Fibroblast of skin of back (primary cell): ENCODE measurements at regions not wholly inside any gene's neighbourhood (a gene's known extent, or its start where the extent isn't known, plus 50 kb on each side); places are given as distances from the start of the nearest gene placed in this dataset.
A peak's percentile ranks its signal among the peaks of the same experiment; 100 is the strongest.
"Not testable (repeated sequence)": the region's sequence is repeated elsewhere in the genome, so short reads cannot be mapped to it uniquely, and the experiment has no call there.

Experiments
- DNase-seq: peaks from one replicate; pipeline ENCODE4 v3.0.0-alpha.2; 2013

GRCh38 chr10:9898633-9899395, 1118.9 kb upstream of the CELF2 start:
- DNase-seq, result no peak

DNA sequence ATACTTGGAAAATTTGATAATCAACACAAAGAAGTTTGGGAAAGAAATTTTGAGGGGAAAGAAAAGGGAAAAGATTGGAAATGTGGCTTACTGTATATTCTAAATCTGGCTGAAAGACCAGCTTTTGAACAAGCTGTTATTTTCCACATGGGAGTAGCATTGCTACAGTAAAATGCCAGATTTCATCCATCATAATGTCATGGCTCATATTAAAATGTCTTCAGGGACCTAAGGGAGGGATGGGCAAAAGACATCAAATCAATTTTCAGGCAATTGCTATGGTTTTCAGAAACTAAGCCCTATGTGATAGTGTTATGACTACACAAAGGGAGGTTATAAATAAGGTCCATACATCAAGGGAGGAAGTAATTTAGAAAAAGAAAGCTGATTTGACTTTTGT, 1116.9 kb upstream of the CELF2 start:
- no peak for DNase-seq

DNA sequence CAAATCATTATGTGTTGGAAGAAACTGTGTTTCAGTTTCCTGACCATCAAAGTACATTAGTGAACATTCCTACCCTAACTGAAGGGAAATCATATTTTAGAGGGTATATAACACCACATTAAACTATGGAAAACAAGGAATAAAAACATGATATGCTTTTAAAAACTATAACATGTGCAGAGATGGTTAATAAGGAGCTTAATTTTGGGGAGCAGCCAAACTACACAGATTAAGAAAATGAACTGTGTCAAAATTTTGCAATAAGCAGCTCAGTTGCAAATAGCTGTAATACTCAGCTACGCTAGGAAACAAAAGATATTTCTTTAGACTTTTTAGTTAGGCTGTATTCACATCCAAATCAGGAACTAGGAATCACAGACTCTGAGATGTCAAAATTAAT, 1115.7 kb upstream of the CELF2 start:
- DNase-seq, result no peak

DNA sequence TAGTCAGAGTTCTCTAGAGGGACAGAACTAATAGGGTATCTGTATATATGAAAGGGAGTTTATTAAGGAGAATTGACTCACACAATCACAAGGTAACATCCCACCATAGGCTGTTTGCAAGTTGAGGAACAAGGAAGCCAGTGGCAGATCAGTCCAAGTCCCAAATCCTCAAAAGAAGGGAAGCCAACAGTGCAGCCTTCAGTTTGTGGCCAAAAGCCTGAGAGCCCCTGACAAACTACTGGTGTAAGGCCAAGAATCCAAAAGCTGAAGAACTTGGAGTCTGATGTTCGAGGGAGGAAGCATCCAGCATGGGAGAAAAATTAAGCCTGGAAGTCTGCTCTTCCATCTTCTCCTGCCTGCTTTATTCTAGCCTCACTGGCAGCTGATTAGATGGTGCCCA, 1107.2 kb upstream of the CELF2 start:
- DNase-seq, result no peak

DNA sequence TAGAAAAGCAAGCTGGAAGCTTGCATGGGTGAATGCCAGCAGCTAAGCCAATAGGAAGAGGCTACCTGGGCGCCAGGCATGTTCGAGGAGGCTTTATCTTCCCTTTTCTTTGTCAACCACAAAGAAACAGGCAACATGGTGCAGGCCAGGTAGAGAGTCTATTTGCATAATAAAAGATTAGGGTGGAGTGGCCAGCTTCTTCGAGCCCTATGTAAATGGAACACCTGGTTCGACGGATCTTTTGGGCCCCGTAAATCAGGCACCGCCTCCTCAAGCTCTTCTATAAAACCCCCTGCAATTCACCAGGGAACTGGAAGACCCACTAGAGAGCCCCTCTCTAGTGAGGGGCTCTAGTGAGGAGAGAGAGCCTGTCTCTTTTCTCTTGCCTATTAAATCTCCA, 1106.2 kb upstream of the CELF2 start:
- DNase-seq, result no peak

DNA sequence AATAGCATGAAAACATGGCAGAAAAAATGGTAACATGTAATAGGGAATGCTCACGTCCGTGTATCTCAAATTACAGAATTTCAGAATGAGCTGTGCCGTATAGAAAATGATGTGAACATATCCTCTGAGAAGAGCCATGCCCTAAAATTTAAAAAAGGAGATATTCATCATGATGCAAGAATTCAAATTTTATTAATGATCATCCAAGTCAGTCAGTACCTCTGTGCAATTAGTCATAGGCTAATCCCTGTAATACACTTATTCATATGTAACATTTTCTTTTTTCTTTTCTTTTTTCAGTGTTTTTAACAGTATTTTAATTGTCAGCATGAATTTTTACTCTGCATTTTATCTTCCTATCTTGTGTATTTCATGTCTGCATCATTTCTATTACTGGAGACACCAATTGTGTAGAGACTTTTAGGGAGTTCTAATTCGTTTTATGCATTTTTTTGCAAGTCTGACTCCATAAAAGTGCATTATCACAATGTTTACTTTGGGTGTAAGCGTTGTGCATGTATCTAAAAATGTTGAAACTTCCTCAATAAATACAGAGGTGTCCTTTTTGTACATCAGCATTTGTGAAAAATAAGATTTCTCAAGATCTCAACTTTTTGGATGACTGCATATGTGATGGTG, 1103.7 kb upstream of the CELF2 start:
- no peak for DNase-seq

- no peak for DNase-seq
Observed at GRCh38 chr10:9921544-9921943, 1096.1 kb upstream of the CELF2 start.

GRCh38 chr10:9922126-9922870, 1095.4 kb upstream of the CELF2 start:
- no peak for DNase-seq

GRCh38 chr10:9926003-9926402, 1091.7 kb upstream of the CELF2 start:
- no peak for DNase-seq

GRCh38 chr10:9926881-9927280, 1090.8 kb upstream of the CELF2 start:
- no peak for DNase-seq

DNA sequence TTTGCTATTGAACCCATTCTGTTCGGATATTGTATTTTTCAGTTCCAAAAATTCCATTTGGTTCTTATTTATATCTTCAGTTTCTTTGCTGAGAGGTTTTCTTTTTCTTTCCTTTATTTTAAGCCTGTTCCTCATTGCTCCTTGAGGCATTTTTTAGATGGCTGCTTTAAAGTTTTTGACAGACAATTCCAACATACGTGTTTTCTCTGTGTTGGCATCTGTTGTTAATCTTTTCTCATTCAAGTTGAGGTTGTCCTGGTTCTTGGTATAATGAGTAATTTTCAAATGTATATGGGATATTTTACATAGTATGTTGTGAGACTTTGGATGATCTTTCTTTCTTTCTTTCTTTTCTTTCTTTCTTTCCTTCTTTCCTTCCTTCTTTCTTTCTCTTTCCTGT, 1078.0 kb upstream of the CELF2 start:
- DNase-seq, result no peak

DNA sequence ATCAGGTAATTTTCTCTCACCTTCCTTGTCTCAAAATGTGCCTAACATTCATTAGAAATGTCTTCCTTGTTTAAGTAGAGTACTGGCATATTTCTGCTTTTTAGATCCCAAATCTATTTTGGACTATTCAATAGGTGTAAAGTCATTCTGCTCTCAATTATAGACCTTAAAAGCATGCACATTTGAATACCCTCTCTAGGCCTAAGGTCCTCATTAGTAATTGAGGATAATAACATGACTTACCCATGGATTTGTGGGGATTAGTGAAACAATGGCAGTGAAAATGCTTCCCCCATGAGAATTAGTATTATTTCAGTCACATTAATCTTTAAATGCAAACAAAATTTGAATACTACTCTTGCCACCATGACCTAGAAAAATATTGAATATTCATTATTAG, 1073.0 kb upstream of the CELF2 start:
- no peak for DNase-seq

GRCh38 chr10:9950070-9950469, 1067.6 kb upstream of the CELF2 start:
- DNase-seq, result peak; percentile 40

DNA sequence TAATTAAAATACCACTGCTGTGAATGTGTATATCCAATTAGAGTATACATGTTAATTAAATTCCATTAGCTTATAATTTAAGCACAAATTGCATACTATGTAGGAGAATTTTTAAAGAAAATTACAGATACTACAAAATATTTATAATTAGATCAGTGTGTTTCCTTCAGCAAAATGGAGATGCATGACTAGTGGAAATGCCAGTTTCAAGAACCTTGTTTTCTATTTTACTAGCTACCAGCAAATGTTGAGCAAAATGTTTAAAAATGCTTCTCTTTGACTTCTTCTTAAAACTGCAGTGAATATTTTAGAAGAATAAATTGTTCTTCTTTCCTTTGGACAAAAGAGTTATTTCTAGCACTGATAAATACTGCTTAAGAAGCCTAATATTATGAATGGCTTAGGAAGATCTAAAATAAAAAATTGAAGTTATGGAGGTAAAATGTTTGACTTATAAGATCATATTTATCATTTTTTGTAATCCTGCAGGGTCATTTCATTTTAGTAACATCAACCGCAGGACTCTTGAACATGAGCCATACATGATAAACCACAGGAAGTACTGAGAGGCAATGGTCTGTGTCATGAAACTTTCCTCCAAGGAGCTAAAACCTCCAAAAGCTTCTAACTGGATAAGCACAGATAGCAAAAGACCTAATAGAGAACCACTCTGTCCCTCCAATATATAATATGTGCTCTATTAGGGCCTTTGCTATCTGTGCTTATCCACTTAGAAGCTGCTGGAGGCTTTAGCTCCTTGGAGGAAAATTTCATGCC, 1066.0 kb upstream of the CELF2 start:
- peak; percentile 64 for DNase-seq

GRCh38 chr10:9957351-9957750, 1060.3 kb upstream of the CELF2 start:
- peak; percentile 81 for DNase-seq

- DNase-seq, result not testable (repeated sequence)
Observed at GRCh38 chr10:9957876-9958275, 1059.8 kb upstream of the CELF2 start.

GRCh38 chr10:9965341-9965740, 1052.3 kb upstream of the CELF2 start:
- no peak for DNase-seq

DNA sequence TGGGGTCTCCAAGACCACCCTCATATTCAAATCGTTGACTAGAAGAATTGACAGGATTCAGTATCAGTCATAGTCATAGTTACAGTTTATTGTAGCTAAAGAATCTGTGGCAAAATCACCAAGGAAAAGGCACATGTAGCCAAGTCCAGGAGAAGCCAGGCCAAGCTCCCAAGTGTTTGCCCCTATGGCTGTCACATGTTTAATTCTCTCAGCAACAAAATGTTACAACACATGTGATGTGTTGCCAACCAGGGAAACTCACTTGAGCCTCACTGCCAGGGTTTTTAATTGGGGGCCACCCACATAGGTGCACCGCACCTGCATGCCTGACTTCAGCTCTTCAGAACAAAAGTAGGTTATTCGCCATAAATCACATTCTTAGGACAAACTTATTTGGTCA, 1030.9 kb upstream of the CELF2 start:
- no peak for DNase-seq

- DNase-seq, result no peak
Observed at GRCh38 chr10:9987197-9987596, 1030.5 kb upstream of the CELF2 start.

DNA sequence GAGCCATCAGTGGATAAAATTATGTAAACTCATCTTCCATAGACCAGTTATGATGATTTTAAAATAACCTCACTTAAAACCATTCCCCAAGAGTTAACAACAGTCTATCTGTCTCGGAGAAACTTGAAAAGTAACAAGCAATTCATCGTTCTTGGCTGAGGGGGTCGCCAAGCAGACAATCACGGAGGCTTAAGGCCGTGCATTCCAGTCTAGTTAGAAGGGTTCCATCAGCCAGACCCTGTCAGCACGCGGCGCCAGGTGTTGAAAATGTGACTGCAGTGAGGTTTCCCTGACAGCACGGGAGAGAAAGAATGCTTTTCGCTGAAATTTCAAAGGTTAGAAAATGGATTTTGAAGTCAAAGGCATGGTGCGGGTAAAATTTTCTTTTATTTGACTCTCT, 1025.0 kb upstream of the CELF2 start:
- DNase-seq, result no peak

GRCh38 chr10:9994131-9994530, 1023.5 kb upstream of the CELF2 start:
- DNase-seq, result no peak

DNA sequence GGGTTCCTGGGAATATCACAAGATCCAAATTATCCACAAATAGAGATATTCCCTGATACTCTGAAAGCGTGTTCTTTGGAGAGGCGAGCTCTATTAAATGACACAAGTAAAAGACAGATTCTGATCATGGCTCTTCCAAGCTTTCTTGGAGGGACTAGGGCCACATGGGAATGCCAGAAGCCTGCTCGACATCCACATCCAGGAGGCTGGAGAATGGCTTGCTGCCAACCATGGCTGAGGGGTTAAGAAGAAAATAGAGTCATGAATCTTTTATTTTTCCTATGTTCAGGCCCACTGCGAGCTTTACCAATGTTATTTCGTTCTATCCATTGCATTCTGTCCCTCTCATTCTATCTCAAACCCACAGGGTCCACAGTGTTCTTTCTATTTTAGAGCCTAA, 1018.0 kb upstream of the CELF2 start:
- no peak for DNase-seq

- peak; percentile 1 for DNase-seq
Observed at GRCh38 chr10:10007957-10008356, 1009.7 kb upstream of the CELF2 start.
